ENCODE measurements at regions not wholly inside any gene's neighbourhood (a gene's known extent, or its start where the extent isn't known, plus 50 kb on each side); places are given as distances from the start of the nearest gene placed in this dataset.

DNA sequence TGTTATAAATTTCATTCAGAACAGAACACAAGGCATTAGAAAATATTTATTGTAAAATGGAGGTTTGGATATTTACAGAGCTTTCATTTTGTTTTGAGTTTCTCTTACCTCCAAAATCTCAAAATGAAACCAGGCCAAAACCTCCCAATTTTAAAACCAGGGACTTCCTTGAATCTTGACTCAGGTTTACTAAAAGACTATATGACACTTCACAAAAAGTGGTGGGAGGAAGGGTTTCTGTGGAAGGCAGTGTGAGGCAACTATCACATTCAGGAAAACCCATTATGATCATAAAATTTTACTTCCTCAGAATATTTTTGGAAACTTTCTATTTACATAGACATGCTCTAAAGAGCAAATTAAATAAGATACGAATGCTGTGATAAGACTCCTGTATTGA, 205.8 kb upstream of the EOMES start:
- peak overlapping the region in 1 of 2 donors; percentile 29 for H3K27ac Mint-ChIP-seq
- DNase-seq: no peak
- H3K9me3 Mint-ChIP-seq: peaks cover 0 to 2% of the 10 kb centered on the region in 2 donors
- H3K27me3 Mint-ChIP-seq: no peaks in the 10 kb centered on the region
- H3K36me3 Mint-ChIP-seq (ENCODE audit: insufficient read depth): no peaks in the 10 kb centered on the region
- ATAC-seq (replicated peaks): no peak
- peaks cover 10 to 34% of the 10 kb centered on the region in 2 donors for H3K4me1 Mint-ChIP-seq (ENCODE audit: low read depth in 2 of 2)
- H3K4me3 Mint-ChIP-seq: peak overlapping the region in 1 of 2 donors; percentile 49

GRCh38 chr3:27930052-27930602, 208.0 kb upstream of the EOMES start:
- H3K36me3 Mint-ChIP-seq (ENCODE audit: insufficient read depth): no peaks in the 10 kb centered on the region
- H3K9me3 Mint-ChIP-seq: peaks cover 0 to 2% of the 10 kb centered on the region in 2 donors
- DNase-seq (no peak), ATAC-seq (replicated peaks) (no peak)
- H3K27ac Mint-ChIP-seq: no peak overlapping the region
- no peaks in the 10 kb centered on the region for H3K27me3 Mint-ChIP-seq
- H3K4me1 Mint-ChIP-seq (ENCODE audit: low read depth in 2 of 2): peaks cover 5 to 24% of the 10 kb centered on the region in 2 donors
- no peak overlapping the region for H3K4me3 Mint-ChIP-seq

- peaks cover 8 to 9% of the 10 kb centered on the region in 2 donors for H3K4me1 Mint-ChIP-seq (ENCODE audit: low read depth in 2 of 2)
- no peaks in the 10 kb centered on the region for H3K27me3 Mint-ChIP-seq
- H3K4me3 Mint-ChIP-seq: no peak overlapping the region
- no peaks in the 10 kb centered on the region for H3K36me3 Mint-ChIP-seq (ENCODE audit: insufficient read depth)
- no peak for DNase-seq
- H3K27ac Mint-ChIP-seq: no peak overlapping the region
- peaks cover 0 to 2% of the 10 kb centered on the region in 2 donors for H3K9me3 Mint-ChIP-seq
- ATAC-seq (replicated peaks): no peak
Measured at GRCh38 chr3:27935492-27935891, 213.4 kb upstream of the EOMES start.

DNA sequence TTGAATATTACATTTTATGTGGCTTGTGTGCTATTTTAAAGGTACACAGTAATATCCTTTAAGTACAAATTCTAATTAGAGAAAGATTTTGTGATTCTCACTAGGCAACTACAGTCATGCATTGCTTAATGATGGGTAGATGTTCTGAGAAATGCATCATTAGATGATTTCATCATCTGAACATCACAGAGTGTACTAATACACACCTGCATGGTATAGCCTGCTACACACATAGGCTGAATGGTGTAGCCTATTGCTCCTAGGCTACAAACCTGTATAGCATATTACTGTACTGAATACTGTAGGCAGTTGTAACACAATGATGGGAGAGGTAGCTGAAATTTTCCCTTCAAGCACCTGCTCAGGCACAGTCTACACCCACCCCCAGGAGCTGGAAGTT, 217.4 kb upstream of the EOMES start:
- peaks cover 4 to 11% of the 10 kb centered on the region in 2 donors for H3K4me1 Mint-ChIP-seq (ENCODE audit: low read depth in 2 of 2)
- H3K27me3 Mint-ChIP-seq: no peaks in the 10 kb centered on the region

DNA sequence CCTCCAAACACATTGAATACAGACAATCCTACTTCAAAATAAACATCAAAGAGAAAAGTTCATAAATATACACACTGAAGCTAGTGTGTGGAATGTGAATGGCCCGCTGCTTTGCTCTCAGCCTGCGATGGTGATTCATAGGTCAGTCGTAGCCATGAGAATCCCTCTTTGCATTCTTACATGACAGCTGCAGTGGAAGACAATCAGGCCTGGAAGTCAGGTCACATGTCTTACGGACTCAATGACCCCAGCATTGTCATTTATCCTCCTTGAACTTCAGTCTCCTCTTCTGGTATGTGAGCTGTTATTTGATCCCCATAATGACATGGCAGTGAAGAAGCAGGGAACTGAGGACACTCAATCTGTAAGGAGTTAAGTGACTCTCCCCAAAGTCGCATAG, 217.8 kb upstream of the EOMES start:
- H3K4me3 Mint-ChIP-seq: no peak overlapping the region
- H3K36me3 Mint-ChIP-seq (ENCODE audit: insufficient read depth): no peaks in the 10 kb centered on the region
- peaks cover 4 to 11% of the 10 kb centered on the region in 2 donors for H3K4me1 Mint-ChIP-seq (ENCODE audit: low read depth in 2 of 2)
- H3K27ac Mint-ChIP-seq: no peak overlapping the region
- ATAC-seq (replicated peaks) (no peak), DNase-seq (no peak)
- no peaks in the 10 kb centered on the region for H3K27me3 Mint-ChIP-seq
- H3K9me3 Mint-ChIP-seq: no peaks in the 10 kb centered on the region

More for the DNA sequence above, 217.4 kb upstream of the EOMES start:
- ATAC-seq (replicated peaks): no peak
- DNase-seq: no peak
- Mint-ChIP-seq H3K36me3 (ENCODE audit: insufficient read depth) (no peaks in the 10 kb centered on the region), H3K4me3 (no peak overlapping the region), H3K27ac (no peak overlapping the region), H3K9me3 (no peaks in the 10 kb centered on the region)

DNA sequence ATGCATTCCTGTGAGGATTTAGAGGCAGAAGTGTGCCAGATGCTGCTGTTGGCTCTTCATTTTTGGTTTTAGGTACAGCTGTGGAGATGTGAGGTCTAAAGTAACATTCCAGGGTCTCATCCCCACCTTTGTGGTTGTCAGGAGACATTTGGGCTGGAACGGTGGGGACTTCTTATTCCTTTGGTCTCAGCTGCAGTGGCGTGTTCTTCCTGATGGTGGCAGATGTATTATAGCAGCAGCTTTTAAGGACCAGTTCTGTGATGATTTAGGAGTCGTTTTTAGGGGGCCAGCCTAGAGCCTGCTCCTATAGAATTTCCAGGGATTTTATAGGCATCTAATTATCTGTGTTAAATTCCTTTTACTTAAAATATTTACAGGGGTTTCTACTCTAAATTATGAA, 221.0 kb upstream of the EOMES start:
- H3K36me3 Mint-ChIP-seq (ENCODE audit: insufficient read depth): no peaks in the 10 kb centered on the region
- DNase-seq: no peak
- peak; percentile 56 for ATAC-seq (replicated peaks)
- H3K4me1 Mint-ChIP-seq (ENCODE audit: low read depth in 2 of 2): peaks cover 3 to 4% of the 10 kb centered on the region in 2 donors
- H3K27ac Mint-ChIP-seq: no peak overlapping the region
- H3K9me3 Mint-ChIP-seq: no peaks in the 10 kb centered on the region
- no peaks in the 10 kb centered on the region for H3K27me3 Mint-ChIP-seq
- no peak overlapping the region for H3K4me3 Mint-ChIP-seq

DNA sequence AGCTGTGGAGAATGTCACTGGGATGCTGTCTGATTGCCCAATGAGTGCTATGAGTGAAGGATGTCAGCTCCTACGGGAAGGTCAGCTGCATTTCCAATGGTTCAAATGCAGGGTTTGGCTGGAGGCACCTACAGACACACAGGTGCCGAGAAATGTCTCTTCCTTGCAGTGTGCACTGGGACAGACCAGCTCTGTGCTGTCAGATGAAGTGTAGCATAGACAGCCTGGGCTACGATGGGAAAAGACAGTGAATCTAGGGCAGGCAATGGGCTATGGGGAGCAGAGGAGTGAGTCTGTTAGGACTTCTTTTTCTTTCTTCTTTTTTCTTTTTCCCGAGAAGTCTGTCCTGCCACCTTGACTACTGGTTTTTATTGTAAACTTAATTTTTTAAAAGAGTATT, 223.1 kb upstream of the EOMES start:
- no peaks in the 10 kb centered on the region for H3K36me3 Mint-ChIP-seq (ENCODE audit: insufficient read depth)
- ATAC-seq (replicated peaks): no peak
- peak overlapping the region; percentile 19 to 66 for H3K4me3 Mint-ChIP-seq
- no peak for DNase-seq
- H3K27me3 Mint-ChIP-seq: no peaks in the 10 kb centered on the region
- H3K27ac Mint-ChIP-seq: peak overlapping the region; percentile 73 to 81
- H3K4me1 Mint-ChIP-seq (ENCODE audit: low read depth in 2 of 2): peaks cover 3 to 8% of the 10 kb centered on the region in 2 donors
- H3K9me3 Mint-ChIP-seq: peaks cover 2 to 12% of the 10 kb centered on the region in 2 donors

DNA sequence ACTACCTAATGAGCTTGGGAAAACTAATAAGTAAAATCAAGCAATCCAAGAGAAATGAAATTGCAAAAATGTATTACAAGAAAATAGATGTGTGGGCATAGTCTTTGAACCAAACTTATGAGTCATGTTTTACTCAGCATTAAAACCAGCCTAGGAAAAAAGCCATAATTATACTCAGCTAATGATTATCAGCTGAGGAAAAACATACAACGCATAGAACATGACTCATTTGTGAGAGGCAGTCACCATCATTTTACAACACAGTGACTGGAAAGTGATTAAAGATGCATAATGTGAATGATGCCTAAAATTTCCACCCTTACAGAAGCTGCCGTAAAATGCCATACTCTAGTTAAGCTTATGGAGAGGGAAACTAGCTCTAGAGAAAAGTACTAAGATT, 238.0 kb upstream of the EOMES start:
- no peaks in the 10 kb centered on the region for H3K27me3 Mint-ChIP-seq
- H3K4me3 Mint-ChIP-seq: no peak overlapping the region
- DNase-seq: no peak
- H3K4me1 Mint-ChIP-seq (ENCODE audit: low read depth in 2 of 2): peaks cover 1 to 10% of the 10 kb centered on the region in 2 donors
- H3K27ac Mint-ChIP-seq: no peak overlapping the region
- H3K9me3 Mint-ChIP-seq: peaks cover 0 to 2% of the 10 kb centered on the region in 2 donors
- ATAC-seq (replicated peaks): no peak
- no peaks in the 10 kb centered on the region for H3K36me3 Mint-ChIP-seq (ENCODE audit: insufficient read depth)

DNA sequence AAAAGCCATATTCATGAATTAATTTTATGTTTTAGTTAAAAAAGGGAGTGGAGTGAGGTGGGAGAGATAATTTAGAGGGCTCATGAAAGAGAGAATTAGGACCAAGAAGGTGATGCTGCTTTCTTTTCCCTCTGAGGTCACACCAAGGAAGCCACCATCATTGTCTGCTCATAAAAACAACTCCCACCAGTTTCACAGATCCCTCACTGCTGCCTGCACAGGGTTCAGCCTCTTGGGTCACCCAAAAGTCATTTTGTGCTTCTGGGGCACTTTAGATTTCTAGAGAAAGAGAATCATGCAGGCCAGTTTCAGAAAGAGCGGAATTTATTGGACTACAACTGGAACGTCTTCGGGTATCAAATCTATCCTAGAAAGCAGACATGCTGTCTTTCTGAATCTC, 241.4 kb upstream of the EOMES start:
- ATAC-seq (replicated peaks): no peak
- Mint-ChIP-seq H3K36me3 (ENCODE audit: insufficient read depth) (no peaks in the 10 kb centered on the region), H3K27ac (no peak overlapping the region)

DNA sequence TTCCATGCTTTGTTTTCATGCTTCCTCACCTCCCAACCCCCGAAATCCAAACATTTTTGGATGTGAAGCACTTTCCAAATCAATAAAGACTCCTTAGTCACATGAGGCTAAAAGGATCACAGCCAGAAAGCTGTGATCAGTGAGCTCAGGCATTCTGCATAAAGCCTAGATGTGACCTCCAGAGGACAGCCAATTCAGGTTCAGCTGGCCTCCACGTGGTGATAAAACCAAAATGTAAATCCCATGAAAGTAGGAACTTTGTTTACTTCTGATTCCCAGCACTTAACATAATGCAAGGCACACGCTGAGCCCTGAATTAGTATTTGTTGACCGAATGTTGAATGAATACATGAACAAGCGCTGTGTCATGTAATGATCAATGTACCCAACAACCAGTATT, 249.5 kb upstream of the EOMES start:
- H3K27ac Mint-ChIP-seq: no peak overlapping the region
- no peaks in the 10 kb centered on the region for H3K9me3 Mint-ChIP-seq
- H3K27me3 Mint-ChIP-seq: no peaks in the 10 kb centered on the region
- H3K36me3 Mint-ChIP-seq (ENCODE audit: insufficient read depth): no peaks in the 10 kb centered on the region
- ATAC-seq (replicated peaks) (no peak), DNase-seq (no peak)
- peaks cover 1 to 7% of the 10 kb centered on the region in 2 donors for H3K4me1 Mint-ChIP-seq (ENCODE audit: low read depth in 2 of 2)
- no peak overlapping the region for H3K4me3 Mint-ChIP-seq

More for the DNA sequence above, 241.4 kb upstream of the EOMES start:
- Mint-ChIP-seq H3K4me3 (peak overlapping the region in 1 of 2 donors; percentile 7), H3K27me3 (no peaks in the 10 kb centered on the region), H3K4me1 (ENCODE audit: low read depth in 2 of 2) (peaks cover 1 to 16% of the 10 kb centered on the region in 2 donors), H3K9me3 (no peaks in the 10 kb centered on the region)
- DNase-seq: no peak

DNA sequence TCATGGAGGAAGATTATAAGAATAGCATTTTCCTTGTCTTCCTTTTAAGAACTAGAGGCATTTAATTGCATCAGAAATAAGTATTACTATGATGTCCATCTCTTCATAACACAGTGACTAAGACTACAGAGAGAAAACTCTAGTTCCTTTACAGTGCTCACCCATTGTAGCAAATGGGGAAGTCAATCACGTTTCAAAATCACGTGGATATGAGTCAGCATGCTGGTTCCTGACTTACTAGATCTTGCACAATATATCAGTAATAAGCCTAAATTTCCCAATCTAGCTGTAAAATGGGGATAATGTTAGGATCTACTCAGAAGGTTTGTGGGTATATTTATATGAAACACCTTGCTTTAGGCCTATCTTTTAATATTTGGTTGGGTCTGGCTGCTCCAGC, 254.8 kb upstream of the EOMES start:
- Mint-ChIP-seq H3K27ac (no peak overlapping the region), H3K36me3 (ENCODE audit: insufficient read depth) (peaks cover 3% of the 10 kb centered on the region), H3K4me1 (ENCODE audit: low read depth in 2 of 2) (peaks cover 0 to 4% of the 10 kb centered on the region in 2 donors), H3K27me3 (no peaks in the 10 kb centered on the region), H3K9me3 (no peaks in the 10 kb centered on the region), H3K4me3 (no peak overlapping the region)
- no peak for ATAC-seq (replicated peaks)
- DNase-seq: no peak

DNA sequence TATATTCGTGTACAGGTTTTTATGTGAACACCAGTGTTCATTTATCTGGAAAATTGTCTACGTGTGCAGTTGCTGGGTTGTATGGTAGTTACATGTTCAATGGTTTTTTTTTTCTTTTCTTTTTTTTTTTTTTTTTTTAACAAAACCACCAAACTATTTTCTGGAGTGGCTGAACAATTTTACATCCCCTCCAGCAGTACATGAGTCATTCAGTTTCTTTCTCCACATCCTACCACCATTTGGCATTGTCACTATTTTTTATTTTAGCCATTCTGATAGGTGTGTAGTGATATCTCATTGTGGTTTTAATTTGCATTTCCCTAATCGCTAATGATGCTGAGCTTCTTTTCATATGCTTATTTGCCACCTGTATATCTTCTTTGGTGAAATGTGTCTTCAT, 256.3 kb upstream of the EOMES start:
- ATAC-seq (replicated peaks): no peak

DNA sequence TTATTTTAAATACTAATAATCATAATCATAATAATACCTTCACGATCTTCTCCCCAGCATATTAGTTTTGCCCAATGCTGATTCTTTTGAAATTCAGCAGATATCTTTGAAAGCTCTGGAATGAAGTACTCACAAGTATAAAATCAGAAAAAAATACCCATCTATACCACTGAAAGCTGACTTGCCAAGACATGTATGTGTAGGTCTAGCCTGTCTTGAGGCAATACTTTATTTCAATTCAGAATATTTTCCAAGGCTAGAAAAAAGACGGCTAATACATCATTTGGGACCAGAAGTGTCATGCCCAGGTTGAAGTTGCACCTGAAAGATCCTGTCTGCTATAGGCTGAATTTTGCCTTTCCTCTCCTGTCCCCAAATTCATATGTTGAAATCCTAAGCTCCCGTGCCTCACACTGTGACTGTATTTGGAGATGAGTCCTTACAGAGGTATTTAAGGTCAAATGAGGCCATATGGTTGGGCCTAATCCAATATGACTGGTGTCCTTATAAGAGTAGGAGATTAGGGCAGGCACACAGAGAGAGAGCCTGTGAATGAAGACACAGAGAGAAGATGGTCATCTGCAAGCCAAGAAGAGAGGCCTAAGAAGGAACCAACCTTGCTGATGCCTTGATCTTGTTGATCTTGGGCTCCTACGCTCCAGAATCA, 255.9 kb upstream of the CMC1 start:
- Mint-ChIP-seq H3K4me3 (no peak overlapping the region), H3K9me3 (no peaks in the 10 kb centered on the region), H3K27me3 (no peaks in the 10 kb centered on the region), H3K4me1 (ENCODE audit: low read depth in 2 of 2) (peaks cover 2 to 4% of the 10 kb centered on the region in 2 donors), H3K27ac (no peak overlapping the region), H3K36me3 (ENCODE audit: insufficient read depth) (no peaks in the 10 kb centered on the region)
- DNase-seq: no peak
- no peak for ATAC-seq (replicated peaks)

More for the DNA sequence above, 256.3 kb upstream of the EOMES start:
- Mint-ChIP-seq H3K36me3 (ENCODE audit: insufficient read depth) (peaks cover 3% of the 10 kb centered on the region), H3K4me3 (no peak overlapping the region), H3K9me3 (no peaks in the 10 kb centered on the region), H3K4me1 (ENCODE audit: low read depth in 2 of 2) (peaks cover 0 to 4% of the 10 kb centered on the region in 2 donors), H3K27ac (no peak overlapping the region), H3K27me3 (no peaks in the 10 kb centered on the region)
- no peak for DNase-seq

GRCh38 chr3:27986234-27986879, 255.1 kb upstream of the CMC1 start:
- H3K27ac Mint-ChIP-seq: no peak overlapping the region
- H3K9me3 Mint-ChIP-seq: no peaks in the 10 kb centered on the region
- ATAC-seq (replicated peaks): no peak
- no peak for DNase-seq
- H3K36me3 Mint-ChIP-seq (ENCODE audit: insufficient read depth): no peaks in the 10 kb centered on the region
- no peaks in the 10 kb centered on the region for H3K27me3 Mint-ChIP-seq
- H3K4me3 Mint-ChIP-seq: no peak overlapping the region
- H3K4me1 Mint-ChIP-seq (ENCODE audit: low read depth in 2 of 2): peaks cover 0 to 2% of the 10 kb centered on the region in 2 donors

Measured in effector memory CD8-positive, alpha-beta T cell (primary cell).